ENCODE measurements at regions not wholly inside any gene's neighbourhood (a gene's known extent, or its start where the extent isn't known, plus 50 kb on each side); places are given as distances from the start of the nearest gene placed in this dataset.

GRCh38 chr2:187148059-187148714 lies 299.2 kb upstream of the ZSWIM2 start:
- TF ChIP-seq POLR2A (IDR thresholded peaks at IDR 0.05) (no peak), CTCF (IDR thresholded peaks at IDR 0.05) (no peak), POLR2AphosphoS5 (IDR thresholded peaks at IDR 0.05) (no peak), EP300 (IDR thresholded peaks at IDR 0.05) (no peak)

All from upper lobe of left lung (tissue), 4 donors.